KMS-11 (cell line): ENCODE measurements at regions not wholly inside any gene's neighbourhood (a gene's known extent, or its start where the extent isn't known, plus 50 kb on each side); places are given as distances from the start of the nearest gene placed in this dataset.

Source experiments
- H2AFZ ChIP-seq: fragments of 200-600 bp; sonication (generic); 2 replicates; pipeline ENCODE4 v1.6.1; 2016; ENCODE audit warnings: antibody characterized with exemption, mixed run types, low read depth
- H3K27ac ChIP-seq: fragments of 200-600 bp; sonication (generic); 2 replicates; pipeline ENCODE4 v1.6.1; 2016; ENCODE audit warnings: mild to moderate bottlenecking, mixed run types
- H3K27me3 ChIP-seq: fragments of 200-600 bp; sonication (generic); 2 replicates; pipeline ENCODE4 v1.6.1; 2017; ENCODE audit warnings: mild to moderate bottlenecking, low read depth, mixed run types, moderate library complexity; ENCODE audit not compliant: insufficient read depth
- H3K36me3 ChIP-seq: fragments of 200-600 bp; sonication (generic); 2 replicates; pipeline ENCODE4 v1.6.1; 2017; ENCODE audit warnings: mild to moderate bottlenecking, mixed run types; ENCODE audit not compliant: insufficient read depth
- H3K4me1 ChIP-seq: fragments of 200-600 bp; sonication (generic); 2 replicates; pipeline ENCODE4 v1.6.1; 2016; ENCODE audit warnings: mild to moderate bottlenecking, low read depth, mixed run types; ENCODE audit not compliant: poor library complexity, severe bottlenecking
- H3K4me2 ChIP-seq: fragments of 200-600 bp; sonication (generic); 2 replicates; pipeline ENCODE4 v1.7.0; 2016; ENCODE audit warnings: mild to moderate bottlenecking, mixed run types
- H3K4me3 ChIP-seq: fragments of 200-600 bp; sonication (generic); IDR thresholded peaks from 2 replicates; pipeline ENCODE4 v1.6.1; 2017; ENCODE audit warnings: low read depth, low read length, mixed read lengths; ENCODE audit not compliant: insufficient read depth
- H3K79me2 ChIP-seq: fragments of 200-600 bp; sonication (generic); 2 replicates; pipeline ENCODE4 v1.6.1; 2016; ENCODE audit warnings: low read depth, mixed run types; ENCODE audit not compliant: insufficient read depth
- H3K9ac ChIP-seq: fragments of 200-600 bp; sonication (generic); 2 replicates; pipeline ENCODE4 v1.6.1; 2016; ENCODE audit warnings: mild to moderate bottlenecking, mixed run types
- H4K20me1 ChIP-seq: fragments of 200-600 bp; sonication (generic); 2 replicates; pipeline ENCODE4 v1.6.1; 2016; ENCODE audit warnings: mild to moderate bottlenecking, mixed run types; ENCODE audit not compliant: insufficient read depth
- TF ChIP-seq, protein P1 (sequence below): fragments of 200-600 bp; sonication (generic); conservative IDR thresholded peaks from 2 replicates; pipeline ENCODE4 v1.6.1; 2017; ENCODE audit warnings: low read depth, mild to moderate bottlenecking, antibody characterized with exemption, low read length, moderate library complexity, mixed read lengths

DNA sequence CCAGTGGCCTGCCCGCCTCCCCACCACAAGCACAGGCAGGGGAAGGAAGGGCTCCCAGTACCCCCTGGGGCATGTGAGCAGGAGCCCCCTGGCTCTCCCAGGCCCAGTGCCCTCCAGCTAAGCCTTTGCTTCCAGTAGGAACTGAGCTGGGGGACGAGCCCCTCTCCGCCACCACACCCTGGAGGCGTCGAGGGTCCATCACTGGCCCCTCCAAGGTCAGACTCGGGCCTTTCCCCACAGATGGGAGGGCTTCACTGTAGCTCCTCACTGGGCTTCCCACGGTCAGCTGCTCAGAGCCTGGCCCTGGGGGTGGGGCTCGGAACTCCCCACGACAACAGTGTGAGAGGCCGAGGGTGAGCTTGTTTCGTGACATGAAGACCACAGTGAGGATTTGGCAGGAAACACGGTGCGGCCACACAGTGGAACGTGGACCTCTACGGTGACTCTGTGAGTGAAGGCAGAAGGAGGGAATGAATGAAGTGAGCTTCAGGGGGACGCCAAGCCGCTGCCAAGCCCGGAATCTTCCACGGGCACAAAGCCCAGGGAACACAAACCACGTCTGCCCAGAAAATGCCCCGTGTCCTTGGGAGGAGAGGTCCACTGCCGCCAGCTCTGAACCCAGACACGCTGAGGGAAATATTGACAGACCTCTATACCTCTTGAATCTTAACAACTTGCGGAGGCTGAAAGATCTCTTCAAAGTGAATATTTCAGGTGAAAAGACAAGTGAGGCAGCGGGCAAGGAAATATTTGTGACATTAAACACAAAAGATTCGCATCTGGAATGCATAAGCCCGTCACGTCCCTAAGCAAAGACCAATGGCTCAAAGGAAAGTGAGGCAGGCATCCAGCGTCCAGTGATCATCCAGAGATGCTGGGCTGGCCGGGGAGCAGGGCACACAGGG, 144.8 kb upstream of the GPC1 start:
- Histone ChIP-seq H3K27me3 (peaks cover 15% of the 10 kb centered on the region; the same call in 1 of the 2 replicates), H2AFZ (no peak overlapping the region), H3K9ac (no peak overlapping the region), H3K4me3 (no peak overlapping the region), H3K36me3 (no peaks in the 10 kb centered on the region), H3K27ac (no peak overlapping the region), H4K20me1 (no peaks in the 10 kb centered on the region), H3K4me1 (no peaks in the 10 kb centered on the region), H3K79me2 (no peaks in the 10 kb centered on the region), H3K4me2 (no peak overlapping the region)
- TF ChIP-seq, protein P1, sequence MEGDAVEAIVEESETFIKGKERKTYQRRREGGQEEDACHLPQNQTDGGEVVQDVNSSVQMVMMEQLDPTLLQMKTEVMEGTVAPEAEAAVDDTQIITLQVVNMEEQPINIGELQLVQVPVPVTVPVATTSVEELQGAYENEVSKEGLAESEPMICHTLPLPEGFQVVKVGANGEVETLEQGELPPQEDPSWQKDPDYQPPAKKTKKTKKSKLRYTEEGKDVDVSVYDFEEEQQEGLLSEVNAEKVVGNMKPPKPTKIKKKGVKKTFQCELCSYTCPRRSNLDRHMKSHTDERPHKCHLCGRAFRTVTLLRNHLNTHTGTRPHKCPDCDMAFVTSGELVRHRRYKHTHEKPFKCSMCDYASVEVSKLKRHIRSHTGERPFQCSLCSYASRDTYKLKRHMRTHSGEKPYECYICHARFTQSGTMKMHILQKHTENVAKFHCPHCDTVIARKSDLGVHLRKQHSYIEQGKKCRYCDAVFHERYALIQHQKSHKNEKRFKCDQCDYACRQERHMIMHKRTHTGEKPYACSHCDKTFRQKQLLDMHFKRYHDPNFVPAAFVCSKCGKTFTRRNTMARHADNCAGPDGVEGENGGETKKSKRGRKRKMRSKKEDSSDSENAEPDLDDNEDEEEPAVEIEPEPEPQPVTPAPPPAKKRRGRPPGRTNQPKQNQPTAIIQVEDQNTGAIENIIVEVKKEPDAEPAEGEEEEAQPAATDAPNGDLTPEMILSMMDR = no peak

DNA sequence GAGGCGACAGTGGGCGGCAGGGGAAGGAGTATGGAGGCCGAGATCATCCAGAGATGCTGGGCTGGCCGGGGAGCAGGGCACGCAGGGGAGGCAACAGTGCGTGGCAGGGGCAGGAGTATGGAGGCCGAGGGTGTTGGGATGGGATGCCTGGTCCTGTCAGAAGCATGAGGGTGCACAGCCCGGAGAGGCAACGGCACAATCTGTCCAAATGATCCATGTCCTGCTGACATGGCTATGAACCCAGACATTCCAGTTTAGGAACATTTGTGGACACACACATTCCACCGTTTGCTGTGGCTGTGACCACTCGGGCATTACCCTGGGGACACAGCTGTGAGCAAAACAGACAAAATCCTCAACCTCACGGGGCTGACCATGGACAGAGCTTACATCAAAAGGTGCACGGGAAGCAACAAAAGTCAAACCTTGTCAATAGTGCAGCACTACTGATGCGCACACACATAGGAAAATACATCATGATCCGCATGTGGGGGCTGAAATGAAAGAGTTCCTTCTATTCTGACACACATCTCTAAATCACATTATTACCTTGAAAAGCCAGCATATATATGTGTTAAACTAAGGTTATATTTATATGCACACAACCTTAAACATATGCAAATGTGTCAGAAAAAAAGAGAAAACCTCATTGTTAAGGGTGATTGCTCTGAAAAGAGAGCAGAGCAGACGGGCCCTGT, 144.0 kb upstream of the GPC1 start:
- Histone ChIP-seq H3K27ac (no peak overlapping the region), H3K4me3 (no peak overlapping the region), H3K9ac (no peak overlapping the region), H3K27me3 (peaks cover 15% of the 10 kb centered on the region; the same call in 1 of the 2 replicates), H3K36me3 (no peaks in the 10 kb centered on the region), H3K4me2 (no peak overlapping the region), H4K20me1 (no peaks in the 10 kb centered on the region), H3K4me1 (no peaks in the 10 kb centered on the region), H2AFZ (no peak overlapping the region), H3K79me2 (no peaks in the 10 kb centered on the region)
- TF ChIP-seq, protein P1 = no peak

DNA sequence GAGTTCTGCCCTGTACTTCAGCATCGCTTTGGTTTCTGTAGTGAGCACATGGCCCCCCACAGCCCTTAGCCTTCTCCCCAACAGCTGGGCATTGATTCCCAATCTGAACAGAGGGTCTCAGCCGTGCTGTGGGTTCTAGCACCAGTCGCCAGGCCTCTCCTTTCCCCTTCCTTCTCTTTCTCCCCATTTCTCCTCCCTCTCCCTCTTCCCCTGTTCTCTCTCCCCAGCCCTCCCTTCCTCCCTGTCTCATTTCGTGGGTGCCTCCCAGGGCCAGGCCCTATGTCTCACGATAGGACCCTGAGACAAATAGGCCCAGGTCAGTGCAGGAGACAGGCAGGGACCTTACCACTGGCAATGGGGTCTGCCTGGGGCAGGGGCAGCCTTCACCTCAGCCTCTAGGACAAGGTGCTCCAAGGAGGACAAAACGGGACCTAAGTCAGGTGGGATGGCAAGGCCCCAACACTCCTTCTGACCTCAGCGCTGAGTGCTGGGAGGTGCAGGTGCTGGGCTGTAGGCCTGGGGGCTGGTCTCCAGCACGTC, 143.4 kb upstream of the GPC1 start:
- TF ChIP-seq, protein P1 = no peak
- Histone ChIP-seq H3K4me2 (no peak overlapping the region), H3K27me3 (peaks cover 15% of the 10 kb centered on the region; the same call in 1 of the 2 replicates), H4K20me1 (no peaks in the 10 kb centered on the region), H3K27ac (no peak overlapping the region), H3K4me1 (no peaks in the 10 kb centered on the region), H3K79me2 (no peaks in the 10 kb centered on the region), H3K9ac (no peak overlapping the region), H3K36me3 (no peaks in the 10 kb centered on the region), H3K4me3 (no peak overlapping the region), H2AFZ (no peak overlapping the region)

DNA sequence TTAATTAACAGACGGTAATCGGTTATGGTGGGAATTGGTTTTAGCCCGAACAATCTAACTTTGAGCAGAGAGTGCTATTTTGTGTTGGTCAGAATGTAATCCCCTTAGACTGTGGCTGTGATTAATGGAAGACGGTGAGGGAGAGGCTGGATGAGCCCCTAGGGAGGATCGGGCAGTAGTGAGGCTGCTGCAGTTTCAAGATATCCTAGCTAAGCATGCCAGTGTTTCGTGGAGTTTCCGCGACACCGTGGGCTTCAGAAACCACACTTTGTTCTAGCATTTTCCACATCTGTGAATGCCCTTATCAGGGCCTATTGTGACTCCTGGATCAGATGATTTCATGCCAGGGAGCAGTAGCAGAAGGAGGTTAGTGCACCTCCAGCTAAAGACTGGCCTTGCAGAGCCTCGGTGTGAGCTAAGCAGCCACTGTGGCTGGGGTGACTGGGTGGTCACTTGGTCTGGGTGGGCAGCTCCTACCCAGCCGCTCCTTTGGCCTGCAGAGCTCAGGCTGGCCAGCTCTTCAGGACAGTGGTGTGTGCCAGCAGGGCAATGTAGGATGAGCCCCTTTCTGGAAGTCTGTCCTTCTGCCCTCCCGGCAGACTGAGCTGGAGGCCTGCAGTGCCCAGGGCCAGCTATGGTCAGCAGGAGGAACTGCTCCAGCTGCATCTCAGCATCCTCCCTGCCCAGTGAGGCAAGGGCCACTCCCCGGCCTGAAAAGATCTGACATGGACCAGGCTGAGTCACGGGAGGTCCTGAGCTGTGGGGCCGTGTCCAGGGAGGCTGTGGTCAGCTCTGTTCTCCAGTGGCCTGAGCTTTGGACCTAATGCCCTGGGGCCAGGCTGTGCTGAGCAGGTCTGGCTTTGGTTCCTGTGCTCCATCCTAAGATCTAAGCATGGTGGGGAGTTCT, 142.6 kb upstream of the GPC1 start:
- H3K4me1 ChIP-seq = no peaks in the 10 kb centered on the region
- H3K36me3 ChIP-seq = no peaks in the 10 kb centered on the region
- H3K9ac ChIP-seq = no peak overlapping the region
- H4K20me1 ChIP-seq = no peaks in the 10 kb centered on the region
- no peak overlapping the region for H3K27ac ChIP-seq
- no peak overlapping the region for H3K4me3 ChIP-seq
- H3K79me2 ChIP-seq = no peaks in the 10 kb centered on the region
- no peak overlapping the region for H2AFZ ChIP-seq
- peaks cover 15% of the 10 kb centered on the region; the same call in 1 of the 2 replicates for H3K27me3 ChIP-seq
- H3K4me2 ChIP-seq = no peak overlapping the region
- TF ChIP-seq, protein P1 = no peak
